GM23338 (cell line): ENCODE measurements at regions not wholly inside any gene's neighbourhood (a gene's known extent, or its start where the extent isn't known, plus 50 kb on each side); places are given as distances from the start of the nearest gene placed in this dataset.

Source experiments
- CREB1 ChIP-seq: fragments of 250-450 bp; sonication (Bioruptor Pico); IDR thresholded peaks from 2 replicates; pipeline ENCODE4 v1.5.0; 2020; ENCODE audit warnings: low read depth, mild to moderate bottlenecking, moderate library complexity
- CTCF ChIP-seq, 2 experiments: fragments of 200-600 bp in 1 of 2; sonication (generic) in 1 of 2; conservative IDR thresholded peaks; 2 replicates each; pipeline versions ENCODE4 v1.5.1 to v1.6.1; 2016 to 2017; ENCODE audit warnings: antibody characterized with exemption in 2 of 2, low read depth in 2 of 2, mild to moderate bottlenecking in 2 of 2, moderate library complexity in 1 of 2
- EZH2 ChIP-seq: fragments of 200-600 bp; sonication (generic); IDR thresholded peaks from one replicate; pipeline ENCODE4 v1.8.0; 2017; ENCODE audit warnings: antibody characterized with exemption, mild to moderate bottlenecking, low read depth; ENCODE audit not compliant: unreplicated experiment
- REST ChIP-seq: IDR thresholded peaks from one replicate; pipeline ENCODE4 v1.6.1; 2018; ENCODE audit warnings: antibody characterized with exemption; ENCODE audit not compliant: unreplicated experiment

GRCh38 chr18:51514128-51514527, 316.6 kb upstream of the MEX3C start:
- TF ChIP-seq EZH2 (no peak), REST (no peak), CREB1 (CRISPR knock-in tag) (no peak), CTCF (conservative IDR thresholded peaks at IDR 0.05; ENCODE audit: low read depth in 2 of 2) (no peak)
